ENCODE measurements at regions not wholly inside any gene's neighbourhood (a gene's known extent, or its start where the extent isn't known, plus 50 kb on each side); places are given as distances from the start of the nearest gene placed in this dataset.
"Not testable (repeated sequence)": the region's sequence is repeated elsewhere in the genome, so short reads cannot be mapped to it uniquely, and the experiment has no call there.

- no peak for DNase-seq (ENCODE audit: low read depth in 1 of 2, low spot score in 1 of 2)
Observed at GRCh38 chr5:88092958-88093605, 175.6 kb downstream of the TMEM161B start.

- DNase-seq (ENCODE audit: low read depth in 1 of 2, low spot score in 1 of 2): no peak
Observed at GRCh38 chr5:88092358-88092757, 176.3 kb downstream of the TMEM161B start.

GRCh38 chr5:88090506-88090905 lies 178.1 kb downstream of the TMEM161B start:
- DNase-seq (ENCODE audit: low read depth in 1 of 2, low spot score in 1 of 2): no peak

GRCh38 chr5:88089719-88090390 lies 178.8 kb downstream of the TMEM161B start:
- DNase-seq (ENCODE audit: low read depth in 1 of 2, low spot score in 1 of 2): no peak

- no peak for DNase-seq (ENCODE audit: low read depth in 1 of 2, low spot score in 1 of 2)
Observed at GRCh38 chr5:88085462-88085861, 183.2 kb downstream of the TMEM161B start.

- no peak for DNase-seq (ENCODE audit: low read depth in 1 of 2, low spot score in 1 of 2)
Observed at GRCh38 chr5:88081877-88082276, 186.8 kb downstream of the TMEM161B start.

GRCh38 chr5:88063813-88064212 lies 204.8 kb downstream of the TMEM161B start:
- no peak for DNase-seq (ENCODE audit: low read depth in 1 of 2, low spot score in 1 of 2)

- no peak for DNase-seq (ENCODE audit: low read depth in 1 of 2, low spot score in 1 of 2)
Observed at GRCh38 chr5:88060194-88060593, 208.5 kb downstream of the TMEM161B start.

- DNase-seq (ENCODE audit: low read depth in 1 of 2, low spot score in 1 of 2): no peak
Observed at GRCh38 chr5:88058625-88059024, 210.0 kb downstream of the TMEM161B start.

GRCh38 chr5:88052468-88052867 lies 216.2 kb downstream of the TMEM161B start:
- not testable (repeated sequence) for DNase-seq (ENCODE audit: low read depth in 1 of 2, low spot score in 1 of 2)

- no peak for DNase-seq (ENCODE audit: low read depth in 1 of 2, low spot score in 1 of 2)
Observed at GRCh38 chr5:88051148-88051547, 217.5 kb downstream of the TMEM161B start.

GRCh38 chr5:88049737-88050136 lies 218.9 kb downstream of the TMEM161B start:
- no peak for DNase-seq (ENCODE audit: low read depth in 1 of 2, low spot score in 1 of 2)

- no peak for DNase-seq (ENCODE audit: low read depth in 1 of 2, low spot score in 1 of 2)
Observed at GRCh38 chr5:88049156-88049555, 219.5 kb downstream of the TMEM161B start.

GRCh38 chr5:88045931-88046461 lies 222.6 kb downstream of the TMEM161B start:
- no peak for DNase-seq (ENCODE audit: low read depth in 1 of 2, low spot score in 1 of 2)

- DNase-seq (ENCODE audit: low read depth in 1 of 2, low spot score in 1 of 2): no peak
Observed at GRCh38 chr5:88045165-88045564, 223.5 kb downstream of the TMEM161B start.

- no peak for DNase-seq (ENCODE audit: low read depth in 1 of 2, low spot score in 1 of 2)
Observed at GRCh38 chr5:88034520-88034919, 234.1 kb downstream of the TMEM161B start.

- DNase-seq (ENCODE audit: low read depth in 1 of 2, low spot score in 1 of 2): no peak
Observed at GRCh38 chr5:88033191-88033590, 235.5 kb downstream of the TMEM161B start.

GRCh38 chr5:88029011-88029410 lies 239.6 kb downstream of the TMEM161B start:
- DNase-seq (ENCODE audit: low read depth in 1 of 2, low spot score in 1 of 2): no peak

GRCh38 chr5:88021141-88021540 lies 247.5 kb downstream of the TMEM161B start:
- DNase-seq (ENCODE audit: low read depth in 1 of 2, low spot score in 1 of 2): no peak

GRCh38 chr5:88014984-88015383 lies 253.7 kb downstream of the TMEM161B start:
- DNase-seq (ENCODE audit: low read depth in 1 of 2, low spot score in 1 of 2): not testable (repeated sequence)

- DNase-seq (ENCODE audit: low read depth in 1 of 2, low spot score in 1 of 2): no peak
Observed at GRCh38 chr5:88000877-88001276, 267.8 kb downstream of the TMEM161B start.

- no peak for DNase-seq (ENCODE audit: low read depth in 1 of 2, low spot score in 1 of 2)
Observed at GRCh38 chr5:87997662-87998061, 271.0 kb downstream of the TMEM161B start.

- no peak for DNase-seq (ENCODE audit: low read depth in 1 of 2, low spot score in 1 of 2)
Observed at GRCh38 chr5:87966213-87966612, 302.4 kb downstream of the TMEM161B start.

Data from activated T-helper 1 cell treated with anti-CD3 and anti-CD28 coated beads, Interleukin-2, amount 50 U/mL, for 16 hours (primary cell).